ENCODE measurements at regions not wholly inside any gene's neighbourhood (a gene's known extent, or its start where the extent isn't known, plus 50 kb on each side); places are given as distances from the start of the nearest gene placed in this dataset.

- no peaks in the 10 kb centered on the region for H3K9me3 Mint-ChIP-seq
- peak overlapping the region in 1 of 2 donors; percentile 46 for H3K27ac Mint-ChIP-seq
- H3K27me3 Mint-ChIP-seq: no peaks in the 10 kb centered on the region
- peaks cover 7% of the 10 kb centered on the region for H3K4me1 Mint-ChIP-seq
- no peak overlapping the region for H3K4me3 Mint-ChIP-seq
- ATAC-seq: no peak
- DNase-seq: no peak
Observed at GRCh38 chr10:83921984-83922860, 217.1 kb upstream of the GHITM start.

- no peak for DNase-seq
- H3K4me1 Mint-ChIP-seq: no peaks in the 10 kb centered on the region
- H3K27me3 Mint-ChIP-seq: peaks cover 7% of the 10 kb centered on the region
- no peak for ATAC-seq
- no peaks in the 10 kb centered on the region for H3K9me3 Mint-ChIP-seq
- H3K4me3 Mint-ChIP-seq: no peak overlapping the region
- H3K27ac Mint-ChIP-seq: no peak overlapping the region
Observed at GRCh38 chr10:83925133-83925532, 214.2 kb upstream of the GHITM start.

- Mint-ChIP-seq H3K9me3 (no peaks in the 10 kb centered on the region), H3K4me3 (no peak overlapping the region), H3K4me1 (no peaks in the 10 kb centered on the region), H3K27me3 (peaks cover 7% of the 10 kb centered on the region), H3K27ac (no peak overlapping the region)
- DNase-seq (no peak), ATAC-seq (no peak)
Observed at GRCh38 chr10:83926606-83927005, 212.7 kb upstream of the GHITM start.

- no peak overlapping the region for H3K4me3 Mint-ChIP-seq
- no peak overlapping the region for H3K27ac Mint-ChIP-seq
- no peak for DNase-seq
- no peaks in the 10 kb centered on the region for H3K4me1 Mint-ChIP-seq
- no peaks in the 10 kb centered on the region for H3K9me3 Mint-ChIP-seq
- peaks cover 7% of the 10 kb centered on the region for H3K27me3 Mint-ChIP-seq
- ATAC-seq: no peak
Observed at GRCh38 chr10:83927166-83927565, 212.1 kb upstream of the GHITM start.

GRCh38 chr10:83929399-83929798 lies 209.9 kb upstream of the GHITM start:
- Mint-ChIP-seq H3K27me3 (peaks cover 7% of the 10 kb centered on the region), H3K4me1 (no peaks in the 10 kb centered on the region), H3K27ac (peak overlapping the region in 1 of 2 donors; percentile 14), H3K4me3 (no peak overlapping the region), H3K9me3 (no peaks in the 10 kb centered on the region)
- ATAC-seq (no peak), DNase-seq (no peak)

- Mint-ChIP-seq H3K4me1 (no peaks in the 10 kb centered on the region), H3K9me3 (no peaks in the 10 kb centered on the region), H3K27me3 (peaks cover 7% of the 10 kb centered on the region), H3K27ac (no peak overlapping the region), H3K4me3 (no peak overlapping the region)
- ATAC-seq (no peak), DNase-seq (no peak)
Observed at GRCh38 chr10:83931669-83932068, 207.6 kb upstream of the GHITM start.

- DNase-seq: no peak
- Mint-ChIP-seq H3K4me3 (no peak overlapping the region), H3K27ac (no peak overlapping the region), H3K27me3 (peaks cover 7% of the 10 kb centered on the region), H3K9me3 (no peaks in the 10 kb centered on the region), H3K4me1 (no peaks in the 10 kb centered on the region)
- ATAC-seq: no peak
Observed at GRCh38 chr10:83932245-83932644, 207.1 kb upstream of the GHITM start.

GRCh38 chr10:83934062-83934461 lies 205.2 kb upstream of the GHITM start:
- no peak overlapping the region for H3K27ac Mint-ChIP-seq

GRCh38 chr10:83934641-83935338 lies 204.5 kb upstream of the GHITM start:
- H3K27me3 Mint-ChIP-seq: no peaks in the 10 kb centered on the region
- no peak overlapping the region for H3K27ac Mint-ChIP-seq
- no peak for ATAC-seq
- no peaks in the 10 kb centered on the region for H3K4me1 Mint-ChIP-seq
- no peak for DNase-seq
- H3K9me3 Mint-ChIP-seq: no peaks in the 10 kb centered on the region
- H3K4me3 Mint-ChIP-seq: no peak overlapping the region

More at GRCh38 chr10:83934062-83934461, 205.2 kb upstream of the GHITM start:
- Mint-ChIP-seq H3K9me3 (no peaks in the 10 kb centered on the region), H3K27me3 (peaks cover 6% of the 10 kb centered on the region), H3K4me1 (no peaks in the 10 kb centered on the region), H3K4me3 (no peak overlapping the region)
- DNase-seq (no peak), ATAC-seq (no peak)

GRCh38 chr10:83935339-83935736 lies 204.0 kb upstream of the GHITM start:
- Mint-ChIP-seq H3K4me1 (no peaks in the 10 kb centered on the region), H3K27me3 (no peaks in the 10 kb centered on the region), H3K27ac (no peak overlapping the region), H3K9me3 (no peaks in the 10 kb centered on the region), H3K4me3 (no peak overlapping the region)
- DNase-seq (no peak), ATAC-seq (no peak)

GRCh38 chr10:83935911-83936310 lies 203.4 kb upstream of the GHITM start:
- Mint-ChIP-seq H3K4me1 (no peaks in the 10 kb centered on the region), H3K27me3 (no peaks in the 10 kb centered on the region), H3K9me3 (no peaks in the 10 kb centered on the region), H3K27ac (no peak overlapping the region), H3K4me3 (no peak overlapping the region)
- DNase-seq (no peak), ATAC-seq (no peak)

- no peak overlapping the region for H3K27ac Mint-ChIP-seq
- no peak overlapping the region for H3K4me3 Mint-ChIP-seq
- DNase-seq (no peak), ATAC-seq (no peak)
- no peaks in the 10 kb centered on the region for H3K9me3 Mint-ChIP-seq
- no peaks in the 10 kb centered on the region for H3K4me1 Mint-ChIP-seq
- H3K27me3 Mint-ChIP-seq: no peaks in the 10 kb centered on the region
Observed at GRCh38 chr10:83937161-83937560, 202.1 kb upstream of the GHITM start.

- no peaks in the 10 kb centered on the region for H3K9me3 Mint-ChIP-seq
- H3K27ac Mint-ChIP-seq: no peak overlapping the region
- no peak overlapping the region for H3K4me3 Mint-ChIP-seq
- ATAC-seq: no peak
- H3K4me1 Mint-ChIP-seq: no peaks in the 10 kb centered on the region
- no peak for DNase-seq
- H3K27me3 Mint-ChIP-seq: peaks cover 2% of the 10 kb centered on the region
Observed at GRCh38 chr10:83937826-83938225, 201.5 kb upstream of the GHITM start.

GRCh38 chr10:83941189-83941588 lies 198.1 kb upstream of the GHITM start:
- no peak for ATAC-seq

GRCh38 chr10:83942410-83942809 lies 196.9 kb upstream of the GHITM start:
- no peak for DNase-seq
- no peak for ATAC-seq
- no peaks in the 10 kb centered on the region for H3K4me1 Mint-ChIP-seq
- no peak overlapping the region for H3K27ac Mint-ChIP-seq
- H3K27me3 Mint-ChIP-seq: peaks cover 17% of the 10 kb centered on the region
- no peaks in the 10 kb centered on the region for H3K9me3 Mint-ChIP-seq
- H3K4me3 Mint-ChIP-seq: no peak overlapping the region

More at GRCh38 chr10:83941189-83941588, 198.1 kb upstream of the GHITM start:
- H3K27me3 Mint-ChIP-seq: peaks cover 13% of the 10 kb centered on the region
- H3K9me3 Mint-ChIP-seq: no peaks in the 10 kb centered on the region
- no peak overlapping the region for H3K27ac Mint-ChIP-seq
- H3K4me1 Mint-ChIP-seq: no peaks in the 10 kb centered on the region
- DNase-seq: no peak
- H3K4me3 Mint-ChIP-seq: no peak overlapping the region

- H3K27ac Mint-ChIP-seq: no peak overlapping the region
- DNase-seq (no peak), ATAC-seq (no peak)
- no peaks in the 10 kb centered on the region for H3K4me1 Mint-ChIP-seq
- no peak overlapping the region for H3K4me3 Mint-ChIP-seq
- H3K27me3 Mint-ChIP-seq: peaks cover 20% of the 10 kb centered on the region
- H3K9me3 Mint-ChIP-seq: no peaks in the 10 kb centered on the region
Observed at GRCh38 chr10:83943049-83943448, 196.3 kb upstream of the GHITM start.
